BJ (cell line): ENCODE measurements at regions not wholly inside any gene's neighbourhood (a gene's known extent, or its start where the extent isn't known, plus 50 kb on each side); places are given as distances from the start of the nearest gene placed in this dataset.

Source experiments
- CTCF ChIA-PET: fragments of 350-600 bp; formaldehyde crosslinking; extraction: SDS; loops from one replicate; lab custom pipeline; 2021; ENCODE audit warnings: antibody characterized with exemption, inconsistent platforms; lab: Yijun Ruan, JAX
- POLR2A ChIA-PET: fragments of 300-600 bp; sonication (Branson Sonifier 250); formaldehyde crosslinking; extraction: SDS; loops from one replicate; lab custom pipeline; 2021; ENCODE audit warnings: antibody characterized with exemption; lab: Charles Lee
- DNase-seq: peaks from one replicate; pipeline ENCODE4 v3.0.0-alpha.2; 2011; ENCODE audit warnings: low read depth
- H3K27me3 ChIP-seq: 2 replicates; pipeline ENCODE4 v1.6.0; 2011; ENCODE audit warnings: low read length; ENCODE audit not compliant: control insufficient read depth, insufficient read depth
- H3K36me3 ChIP-seq: 2 replicates; pipeline ENCODE4 v1.5.1; 2011; ENCODE audit warnings: low read length; ENCODE audit not compliant: control insufficient read depth, insufficient read depth
- H3K4me3 ChIP-seq: 2 replicates; pipeline ENCODE4 v1.5.1; 2011; ENCODE audit warnings: low read depth, mild to moderate bottlenecking, control low read depth, low read length
- TF ChIP-seq, protein P1 (sequence below): IDR thresholded peaks from 2 replicates; pipeline ENCODE4 v1.5.1; 2011; ENCODE audit warnings: low read depth, mild to moderate bottlenecking, control low read depth, inconsistent platforms, low read length, moderate library complexity; ENCODE audit not compliant: insufficient read depth

DNA sequence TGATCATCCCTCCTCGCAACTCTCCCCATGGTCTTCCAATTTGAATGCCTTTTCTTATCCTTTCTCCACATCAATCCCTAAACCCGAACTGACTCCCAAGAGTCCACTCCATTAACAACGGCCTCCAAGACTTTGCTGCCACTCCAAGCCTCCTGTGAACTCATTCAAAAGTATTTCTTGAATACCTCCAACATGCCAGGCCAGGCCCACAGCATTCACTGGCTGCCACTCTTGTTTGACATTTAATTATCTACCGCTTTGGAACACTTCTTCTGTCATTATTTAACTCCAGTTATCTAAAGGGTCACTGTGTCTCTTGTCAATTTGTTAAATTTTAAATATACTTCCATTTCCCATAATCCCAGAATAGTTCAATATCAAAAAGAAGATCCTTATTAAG, 378.9 kb downstream of the EFNA5 start:
- DNase-seq, result no peak
- Histone ChIP-seq H3K36me3 (no peaks in the 10 kb centered on the region), H3K27me3 (no peaks in the 10 kb centered on the region; the same call in 1 of the 2 replicates), H3K4me3 (no peak overlapping the region)
- POLR2A ChIA-PET, result no interaction called here
- CTCF ChIA-PET, result no interaction called here
- TF ChIP-seq, protein P1, sequence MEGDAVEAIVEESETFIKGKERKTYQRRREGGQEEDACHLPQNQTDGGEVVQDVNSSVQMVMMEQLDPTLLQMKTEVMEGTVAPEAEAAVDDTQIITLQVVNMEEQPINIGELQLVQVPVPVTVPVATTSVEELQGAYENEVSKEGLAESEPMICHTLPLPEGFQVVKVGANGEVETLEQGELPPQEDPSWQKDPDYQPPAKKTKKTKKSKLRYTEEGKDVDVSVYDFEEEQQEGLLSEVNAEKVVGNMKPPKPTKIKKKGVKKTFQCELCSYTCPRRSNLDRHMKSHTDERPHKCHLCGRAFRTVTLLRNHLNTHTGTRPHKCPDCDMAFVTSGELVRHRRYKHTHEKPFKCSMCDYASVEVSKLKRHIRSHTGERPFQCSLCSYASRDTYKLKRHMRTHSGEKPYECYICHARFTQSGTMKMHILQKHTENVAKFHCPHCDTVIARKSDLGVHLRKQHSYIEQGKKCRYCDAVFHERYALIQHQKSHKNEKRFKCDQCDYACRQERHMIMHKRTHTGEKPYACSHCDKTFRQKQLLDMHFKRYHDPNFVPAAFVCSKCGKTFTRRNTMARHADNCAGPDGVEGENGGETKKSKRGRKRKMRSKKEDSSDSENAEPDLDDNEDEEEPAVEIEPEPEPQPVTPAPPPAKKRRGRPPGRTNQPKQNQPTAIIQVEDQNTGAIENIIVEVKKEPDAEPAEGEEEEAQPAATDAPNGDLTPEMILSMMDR, result no peak

DNA sequence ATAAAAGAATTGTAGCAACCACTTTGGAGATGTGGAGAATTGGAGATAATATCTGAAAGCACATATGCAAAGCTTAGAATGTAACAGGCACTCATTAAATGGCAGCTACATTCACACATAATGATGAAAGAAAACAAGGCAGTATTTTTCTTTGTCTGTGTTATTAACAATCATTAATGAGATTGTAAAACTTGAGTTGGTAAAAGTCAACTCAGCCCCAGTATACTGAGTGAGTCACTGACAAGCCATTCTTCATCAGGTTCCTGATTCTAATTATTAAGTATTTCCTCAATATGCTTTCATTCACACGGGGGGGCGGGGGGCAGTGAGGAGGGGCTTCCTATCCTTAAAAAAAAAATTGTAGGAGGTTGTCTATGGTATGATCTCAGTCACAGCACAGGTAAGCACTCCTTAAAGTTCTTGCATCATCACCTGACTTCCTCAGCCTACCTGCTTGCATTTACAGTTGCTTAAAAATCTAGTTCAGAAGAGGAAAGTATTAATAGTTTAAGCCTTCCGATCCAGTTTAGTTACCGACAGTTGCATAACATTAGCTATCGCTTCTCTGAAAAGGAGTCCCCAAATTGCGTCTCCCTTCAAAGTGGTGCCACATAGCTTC, 379.8 kb downstream of the EFNA5 start:
- TF ChIP-seq, protein P1, result no peak
- H3K36me3 ChIP-seq, result no peaks in the 10 kb centered on the region
- H3K27me3 ChIP-seq, result no peaks in the 10 kb centered on the region; the same call in 1 of the 2 replicates
- ChIA-PET CTCF (no interaction called here), POLR2A (no interaction called here)
- DNase-seq, result no peak
- no peak overlapping the region for H3K4me3 ChIP-seq

DNA sequence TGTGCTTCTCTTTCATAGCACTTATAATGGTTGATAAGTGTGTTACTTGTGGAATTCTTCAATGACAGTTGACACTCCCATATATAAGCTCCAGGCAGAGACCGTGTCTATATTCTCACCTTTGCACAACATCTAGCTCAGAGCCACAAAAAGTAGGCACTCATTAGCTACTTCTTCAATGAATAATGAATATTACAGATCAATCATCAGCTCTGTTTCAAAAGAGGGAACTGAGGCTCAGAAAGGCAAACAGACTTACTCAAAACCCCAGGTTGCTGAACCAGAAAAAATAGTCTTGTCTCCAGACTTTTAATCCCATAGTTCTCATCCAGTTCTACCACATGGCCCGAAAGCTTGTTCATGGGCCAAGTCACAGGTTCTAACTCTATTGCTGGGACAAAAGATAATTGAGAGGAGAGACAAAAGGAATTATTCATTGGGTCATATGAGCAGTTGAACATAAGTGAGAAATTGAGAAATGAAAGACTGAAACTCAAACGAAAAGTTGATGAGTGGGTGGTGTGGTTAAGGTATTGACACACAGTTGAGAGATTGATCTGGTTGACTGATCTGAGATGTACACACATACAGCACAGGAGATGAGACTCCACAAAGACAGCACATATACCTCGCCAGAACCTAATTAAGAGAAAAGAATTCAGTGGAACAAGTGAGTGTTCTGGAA, 381.6 kb downstream of the EFNA5 start:
- POLR2A ChIA-PET, result no interaction called here
- DNase-seq, result no peak
- Histone ChIP-seq H3K36me3 (no peaks in the 10 kb centered on the region), H3K27me3 (no peaks in the 10 kb centered on the region; the same call in 1 of the 2 replicates), H3K4me3 (no peak overlapping the region)
- CTCF ChIA-PET, result interaction anchor here (0.8 kb wide), 1 partner anchor 9 kb away, joined by 3 read pairs; no protein-coding TSS in a partner anchor
- TF ChIP-seq, protein P1, result no peak

DNA sequence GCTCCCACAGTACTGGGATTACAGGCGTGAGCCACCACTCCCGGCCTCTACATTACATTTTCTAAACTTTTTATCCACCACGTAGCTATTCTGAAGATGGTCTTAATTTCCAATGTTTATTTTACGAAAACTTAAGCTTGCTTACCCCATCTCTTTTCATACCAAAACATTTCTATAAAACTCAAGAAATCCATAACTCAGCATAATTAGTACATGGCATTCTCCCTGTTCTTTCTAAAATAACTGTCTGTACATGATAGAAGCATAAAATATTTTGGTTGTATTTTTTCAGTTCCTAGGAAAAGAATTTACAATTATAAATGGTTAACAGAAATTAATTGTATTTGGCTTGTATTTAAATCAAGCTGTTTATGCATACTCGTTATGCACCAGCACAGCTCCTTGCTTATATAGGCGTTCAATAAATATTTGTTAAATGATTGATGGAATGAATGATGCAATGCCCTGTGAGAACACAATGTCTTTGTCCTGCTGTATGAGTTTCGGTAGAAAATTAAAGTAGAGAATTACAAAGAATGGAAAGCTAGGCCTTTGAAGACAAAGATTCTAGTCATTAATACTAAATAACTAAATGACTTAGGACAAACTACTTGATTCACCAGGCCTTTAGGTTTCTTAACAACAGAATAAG, 384.2 kb downstream of the EFNA5 start:
- TF ChIP-seq, protein P1, result no peak
- Histone ChIP-seq H3K4me3 (no peak overlapping the region), H3K27me3 (no peaks in the 10 kb centered on the region; the same call in 1 of the 2 replicates), H3K36me3 (no peaks in the 10 kb centered on the region)
- no peak for DNase-seq
- ChIA-PET POLR2A (no interaction called here), CTCF (no interaction called here)

DNA sequence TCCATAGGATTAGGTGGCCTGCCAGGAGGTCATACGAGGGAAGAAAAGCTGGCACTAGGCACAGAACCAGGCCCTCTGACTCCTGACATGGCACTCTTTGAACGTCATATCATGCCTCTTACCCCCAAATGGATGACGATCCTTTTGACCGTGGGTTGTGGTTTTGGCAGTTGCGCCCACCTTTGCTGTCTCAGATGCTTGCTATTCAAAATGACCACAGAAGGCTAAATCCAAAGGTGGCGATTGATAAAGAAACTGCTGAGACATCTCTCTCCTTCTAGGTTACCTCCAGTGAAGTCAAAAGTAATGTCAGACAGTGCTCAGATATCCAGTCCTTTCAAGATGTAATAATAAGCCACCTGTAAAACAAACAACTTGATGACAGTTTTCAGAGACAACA, 385.0 kb downstream of the EFNA5 start:
- TF ChIP-seq, protein P1, result no peak
- POLR2A ChIA-PET, result no interaction called here
- no peaks in the 10 kb centered on the region; the same call in 1 of the 2 replicates for H3K27me3 ChIP-seq
- CTCF ChIA-PET, result interaction anchor here (1.5 kb wide), 1 partner anchor 12 kb away, joined by 5 read pairs; no protein-coding TSS in a partner anchor
- H3K4me3 ChIP-seq, result no peak overlapping the region
- DNase-seq, result no peak
- H3K36me3 ChIP-seq, result no peaks in the 10 kb centered on the region
